Neural progenitor cell (in vitro differentiated cells): ENCODE measurements at regions not wholly inside any gene's neighbourhood (a gene's known extent, or its start where the extent isn't known, plus 50 kb on each side); places are given as distances from the start of the nearest gene placed in this dataset.

ENCODE experiments used
- EZH2 ChIP-seq: fragments of 200-600 bp; sonication (generic); IDR thresholded peaks from 2 replicates; pipeline ENCODE4 v1.6.1; 2017; ENCODE audit warnings: antibody characterized with exemption, mild to moderate bottlenecking, moderate library complexity
- TF ChIP-seq, protein P1 (sequence below): fragments of 200-600 bp; sonication (generic); IDR thresholded peaks from 2 replicates; pipeline ENCODE4 v1.5.1; 2017; ENCODE audit warnings: antibody characterized with exemption, mild to moderate bottlenecking

DNA sequence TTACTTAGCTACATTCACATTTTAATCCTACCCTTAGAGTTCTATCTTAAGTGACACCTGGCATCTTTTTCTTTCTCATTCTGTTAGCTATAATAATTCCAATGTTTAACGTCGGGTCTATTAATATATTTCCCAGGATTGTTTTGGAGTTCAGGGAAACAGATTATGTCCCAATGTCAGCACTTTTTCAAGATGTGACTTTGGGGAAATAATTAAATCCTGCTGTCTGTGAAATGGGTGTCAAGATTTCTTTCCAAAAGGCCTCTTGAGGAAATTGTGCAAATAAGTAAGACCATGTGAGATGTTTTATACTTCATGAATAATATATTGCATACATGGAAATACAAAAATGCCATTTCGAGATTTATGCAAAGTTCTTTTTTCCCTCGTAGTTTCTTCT is 887.6 kb upstream of the SEL1L start:
- TF ChIP-seq, protein P1, sequence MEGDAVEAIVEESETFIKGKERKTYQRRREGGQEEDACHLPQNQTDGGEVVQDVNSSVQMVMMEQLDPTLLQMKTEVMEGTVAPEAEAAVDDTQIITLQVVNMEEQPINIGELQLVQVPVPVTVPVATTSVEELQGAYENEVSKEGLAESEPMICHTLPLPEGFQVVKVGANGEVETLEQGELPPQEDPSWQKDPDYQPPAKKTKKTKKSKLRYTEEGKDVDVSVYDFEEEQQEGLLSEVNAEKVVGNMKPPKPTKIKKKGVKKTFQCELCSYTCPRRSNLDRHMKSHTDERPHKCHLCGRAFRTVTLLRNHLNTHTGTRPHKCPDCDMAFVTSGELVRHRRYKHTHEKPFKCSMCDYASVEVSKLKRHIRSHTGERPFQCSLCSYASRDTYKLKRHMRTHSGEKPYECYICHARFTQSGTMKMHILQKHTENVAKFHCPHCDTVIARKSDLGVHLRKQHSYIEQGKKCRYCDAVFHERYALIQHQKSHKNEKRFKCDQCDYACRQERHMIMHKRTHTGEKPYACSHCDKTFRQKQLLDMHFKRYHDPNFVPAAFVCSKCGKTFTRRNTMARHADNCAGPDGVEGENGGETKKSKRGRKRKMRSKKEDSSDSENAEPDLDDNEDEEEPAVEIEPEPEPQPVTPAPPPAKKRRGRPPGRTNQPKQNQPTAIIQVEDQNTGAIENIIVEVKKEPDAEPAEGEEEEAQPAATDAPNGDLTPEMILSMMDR: no peak
- no peak for TF ChIP-seq EZH2
